GM19397 (cell line): ENCODE measurements at regions not wholly inside any gene's neighbourhood (a gene's known extent, or its start where the extent isn't known, plus 50 kb on each side); places are given as distances from the start of the nearest gene placed in this dataset.
"Not testable (repeated sequence)": the region's sequence is repeated elsewhere in the genome, so short reads cannot be mapped to it uniquely, and the experiment has no call there.

Experiments used
- ATAC-seq: cut with Tn5 transposase; IDR thresholded peaks from one replicate; pipeline ENCODE4 v1.9.1; 2021; ENCODE audit warnings: mild to moderate bottlenecking, moderate library complexity; ENCODE audit not compliant: unreplicated experiment

GRCh38 chr2:111671426-111672150 is 212.4 kb downstream of the ANAPC1 start:
- ATAC-seq = no peak

GRCh38 chr2:111672641-111673040 is 211.4 kb downstream of the ANAPC1 start:
- not testable (repeated sequence) for ATAC-seq

- no peak for ATAC-seq
These were observed 210.5 kb downstream of the ANAPC1 start for GRCh38 chr2:111673526-111673925.

- ATAC-seq = no peak
These were observed 208.4 kb downstream of the ANAPC1 start for GRCh38 chr2:111675419-111676194.

- no peak for ATAC-seq
These were observed 207.6 kb downstream of the ANAPC1 start for GRCh38 chr2:111676291-111676822.

GRCh38 chr2:111678161-111678560 is 205.8 kb downstream of the ANAPC1 start:
- no peak for ATAC-seq

GRCh38 chr2:111678651-111679050 is 205.3 kb downstream of the ANAPC1 start:
- no peak for ATAC-seq

- no peak for ATAC-seq
These were observed 204.8 kb downstream of the ANAPC1 start for GRCh38 chr2:111679202-111679601.

- no peak for ATAC-seq
These were observed 199.4 kb downstream of the ANAPC1 start for GRCh38 chr2:111684611-111685010.

- ATAC-seq = no peak
These were observed 198.7 kb downstream of the ANAPC1 start for GRCh38 chr2:111685342-111685741.

GRCh38 chr2:111686994-111687393 is 197.0 kb downstream of the ANAPC1 start:
- ATAC-seq = no peak

GRCh38 chr2:111687911-111688310 is 196.1 kb downstream of the ANAPC1 start:
- ATAC-seq = no peak

- ATAC-seq = no peak
These were observed 195.5 kb downstream of the ANAPC1 start for GRCh38 chr2:111688482-111688881.

GRCh38 chr2:111689174-111689573 is 194.8 kb downstream of the ANAPC1 start:
- no peak for ATAC-seq

GRCh38 chr2:111689941-111690340 is 194.1 kb downstream of the ANAPC1 start:
- no peak for ATAC-seq

- no peak for ATAC-seq
These were observed 192.7 kb downstream of the ANAPC1 start for GRCh38 chr2:111691164-111691875.

GRCh38 chr2:111692311-111692710 is 191.7 kb downstream of the ANAPC1 start:
- ATAC-seq = no peak

- no peak for ATAC-seq
These were observed 189.3 kb downstream of the ANAPC1 start for GRCh38 chr2:111694700-111695101.

- ATAC-seq = no peak
These were observed 188.5 kb downstream of the ANAPC1 start for GRCh38 chr2:111695441-111696007.

- ATAC-seq = no peak
These were observed 187.8 kb downstream of the ANAPC1 start for GRCh38 chr2:111696226-111696625.

- no peak for ATAC-seq
These were observed 186.4 kb downstream of the ANAPC1 start for GRCh38 chr2:111697560-111697959.
